Progenitor cell of endocrine pancreas (in vitro differentiated cells): ENCODE measurements at regions not wholly inside any gene's neighbourhood (a gene's known extent, or its start where the extent isn't known, plus 50 kb on each side); places are given as distances from the start of the nearest gene placed in this dataset.

Experiments
- DNase-seq: peaks from one replicate; pipeline ENCODE4 v3.0.0; 2021; ENCODE audit warnings: low spot score; ENCODE audit not compliant: unreplicated experiment
- H3K27ac Mint-ChIP-seq: 2 replicates; pipeline ENCODE4 v1.8.0; 2021; ENCODE audit warnings: mild to moderate bottlenecking, moderate library complexity, mixed read lengths
- H3K27me3 Mint-ChIP-seq: 2 replicates; pipeline ENCODE4 v1.8.0; 2021; ENCODE audit warnings: mixed read lengths
- H3K36me3 Mint-ChIP-seq: 2 replicates; pipeline ENCODE4 v1.8.0; 2022; ENCODE audit warnings: mixed read lengths; ENCODE audit not compliant: insufficient read depth
- H3K4me1 Mint-ChIP-seq: 2 replicates; pipeline ENCODE4 v1.8.0; 2021; ENCODE audit warnings: low read depth, mixed read lengths
- H3K4me3 Mint-ChIP-seq: 2 replicates; pipeline ENCODE4 v1.8.0; 2021; ENCODE audit warnings: low read depth, mild to moderate bottlenecking, moderate library complexity, mixed read lengths
- H3K9me3 Mint-ChIP-seq: 2 replicates; pipeline ENCODE4 v1.8.0; 2021; ENCODE audit warnings: low read depth, mixed read lengths
- CTCF ChIP-seq: fragments of 200-600 bp; sonication (generic); IDR thresholded peaks from one replicate; pipeline ENCODE4 v1.5.0; 2021; ENCODE audit warnings: antibody characterized with exemption, mild to moderate bottlenecking; ENCODE audit not compliant: unreplicated experiment

DNA sequence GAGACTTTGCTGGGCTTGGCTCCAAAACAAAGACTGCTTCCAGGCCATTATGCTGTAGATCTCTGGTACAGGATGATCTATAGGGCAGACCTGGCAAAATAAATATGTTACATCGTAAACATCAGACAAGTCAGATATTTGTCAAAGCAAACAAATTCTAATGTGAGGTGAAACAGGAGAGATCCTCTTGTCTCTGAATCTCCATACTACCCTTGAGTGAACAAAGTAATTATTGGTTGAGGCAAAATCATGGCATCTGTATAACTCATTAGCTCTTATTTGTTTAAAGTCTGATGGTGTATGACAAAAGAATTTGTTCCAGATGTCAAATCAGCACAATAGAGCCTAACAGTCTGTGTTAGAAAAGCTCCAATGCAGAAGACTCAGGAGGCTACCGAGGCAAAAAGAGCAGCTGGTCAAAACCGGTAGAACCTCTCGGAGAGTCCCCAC, 1291.5 kb downstream of the TYW1 start:
- no peak overlapping the region for H3K27ac Mint-ChIP-seq
- no peak for TF ChIP-seq CTCF
- no peak for DNase-seq
- H3K27me3 Mint-ChIP-seq, result no peaks in the 10 kb centered on the region
- H3K36me3 Mint-ChIP-seq, result no peaks in the 10 kb centered on the region
- peaks cover 28% of the 10 kb centered on the region for H3K9me3 Mint-ChIP-seq
- no peaks in the 10 kb centered on the region for H3K4me1 Mint-ChIP-seq
- no peak overlapping the region for H3K4me3 Mint-ChIP-seq

GRCh38 chr7:68291710-68292109, 1295.1 kb downstream of the TYW1 start:
- DNase-seq, result no peak
- TF ChIP-seq CTCF, result no peak
- no peaks in the 10 kb centered on the region for H3K27me3 Mint-ChIP-seq
- H3K27ac Mint-ChIP-seq, result no peak overlapping the region
- H3K4me1 Mint-ChIP-seq, result no peaks in the 10 kb centered on the region
- H3K4me3 Mint-ChIP-seq, result no peak overlapping the region
- H3K9me3 Mint-ChIP-seq, result peaks cover 9% of the 10 kb centered on the region
- no peaks in the 10 kb centered on the region for H3K36me3 Mint-ChIP-seq

DNA sequence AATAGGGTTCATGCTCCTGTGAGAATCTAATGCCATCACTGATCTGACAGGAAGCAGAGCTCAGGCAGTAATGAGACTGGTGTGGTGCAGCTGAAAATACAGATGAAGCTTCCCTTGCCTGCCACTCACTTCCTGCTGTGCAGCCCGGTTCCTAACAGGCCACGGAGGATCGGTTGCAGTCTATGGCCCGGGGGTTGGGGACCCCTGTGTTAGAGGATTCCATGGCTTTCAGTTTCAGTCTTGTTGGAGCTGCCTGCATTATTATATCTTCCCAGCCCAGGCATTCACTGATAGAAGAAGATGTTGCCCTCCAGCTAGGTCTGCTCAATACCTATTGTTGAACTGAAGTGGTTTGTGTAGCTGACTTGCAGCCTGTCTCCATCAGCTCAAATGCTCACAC, 1298.8 kb downstream of the TYW1 start:
- Mint-ChIP-seq H3K4me1 (no peaks in the 10 kb centered on the region), H3K4me3 (no peak overlapping the region), H3K36me3 (no peaks in the 10 kb centered on the region), H3K9me3 (peaks cover 9% of the 10 kb centered on the region), H3K27me3 (no peaks in the 10 kb centered on the region), H3K27ac (no peak overlapping the region)
- no peak for TF ChIP-seq CTCF
- DNase-seq, result no peak

DNA sequence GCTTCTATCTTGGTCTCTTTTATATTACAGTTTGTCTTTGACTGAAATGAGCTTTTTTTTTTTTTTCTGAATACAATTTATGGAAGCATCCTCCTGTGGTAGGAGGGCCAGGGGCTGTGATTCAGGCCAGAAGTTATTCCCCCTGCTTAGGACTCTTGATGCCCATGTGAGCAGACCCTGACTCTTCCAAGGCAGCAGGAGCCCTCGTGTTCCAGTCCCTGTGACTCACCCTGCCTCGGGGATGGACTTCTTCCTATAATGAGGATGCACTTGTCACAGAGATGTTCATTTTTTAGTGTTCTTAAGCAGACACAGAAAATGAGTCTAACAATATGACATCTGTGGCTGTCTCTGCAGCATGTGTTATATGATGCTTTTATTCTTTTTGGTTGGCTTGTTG, 1293.7 kb upstream of the AUTS2 start:
- no peak overlapping the region for H3K27ac Mint-ChIP-seq
- no peaks in the 10 kb centered on the region for H3K36me3 Mint-ChIP-seq
- H3K4me1 Mint-ChIP-seq, result no peaks in the 10 kb centered on the region
- no peak for TF ChIP-seq CTCF
- H3K4me3 Mint-ChIP-seq, result no peak overlapping the region
- peaks cover 3% of the 10 kb centered on the region for H3K27me3 Mint-ChIP-seq
- DNase-seq, result no peak
- H3K9me3 Mint-ChIP-seq, result peaks cover 4% of the 10 kb centered on the region

DNA sequence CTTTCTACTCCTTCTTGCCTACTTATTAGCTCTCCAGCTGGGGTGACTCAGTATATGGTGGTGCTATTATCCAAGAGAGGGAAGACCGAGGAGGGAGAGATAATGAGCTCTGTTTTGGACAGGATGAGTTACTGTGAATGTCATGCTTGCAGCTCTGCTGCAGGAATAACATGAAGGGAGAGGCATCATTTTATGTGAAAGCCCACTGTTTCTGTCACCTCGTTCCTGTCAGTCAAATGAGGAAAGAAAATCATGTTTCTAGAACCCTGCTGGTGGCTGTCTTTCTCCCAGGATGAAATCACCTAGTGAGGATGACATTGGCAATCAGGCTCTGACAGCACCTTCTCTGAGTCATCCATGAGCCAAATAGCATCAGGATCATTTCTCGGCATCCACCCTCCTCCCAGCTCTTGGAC, 1291.6 kb upstream of the AUTS2 start:
- no peak for DNase-seq
- no peak overlapping the region for H3K27ac Mint-ChIP-seq
- H3K9me3 Mint-ChIP-seq, result no peaks in the 10 kb centered on the region
- H3K27me3 Mint-ChIP-seq, result peaks cover 3% of the 10 kb centered on the region
- no peak for TF ChIP-seq CTCF
- no peaks in the 10 kb centered on the region for H3K4me1 Mint-ChIP-seq
- no peaks in the 10 kb centered on the region for H3K36me3 Mint-ChIP-seq
- no peak overlapping the region for H3K4me3 Mint-ChIP-seq
